ENCODE measurements at regions not wholly inside any gene's neighbourhood (a gene's known extent, or its start where the extent isn't known, plus 50 kb on each side); places are given as distances from the start of the nearest gene placed in this dataset.
"Not testable (repeated sequence)": the region's sequence is repeated elsewhere in the genome, so short reads cannot be mapped to it uniquely, and the experiment has no call there.

GRCh38 chr2:153420394-153420793 is 58.2 kb downstream of the RPRM start:
- DNase-seq (ENCODE audit: insufficient read length, low spot score) (no peak), FAIRE-seq (no peak)
- no peak for TF ChIP-seq POLR2A (IDR thresholded peaks at IDR 0.05; ENCODE audit: low read depth, low read length)

- FAIRE-seq (no peak), DNase-seq (ENCODE audit: insufficient read length, low spot score) (no peak)
- TF ChIP-seq POLR2A (IDR thresholded peaks at IDR 0.05; ENCODE audit: low read depth, low read length) = no peak
These were observed 61.5 kb downstream of the RPRM start for GRCh38 chr2:153417077-153417476.

GRCh38 chr2:153416071-153416470 is 62.5 kb downstream of the RPRM start:
- FAIRE-seq (no peak), DNase-seq (ENCODE audit: insufficient read length, low spot score) (no peak)
- TF ChIP-seq POLR2A (IDR thresholded peaks at IDR 0.05; ENCODE audit: low read depth, low read length) = no peak

GRCh38 chr2:153408710-153409385 is 69.7 kb downstream of the RPRM start:
- FAIRE-seq = no peak
- no peak for DNase-seq (ENCODE audit: insufficient read length, low spot score)
- TF ChIP-seq POLR2A (IDR thresholded peaks at IDR 0.05; ENCODE audit: low read depth, low read length) = no peak

- DNase-seq (ENCODE audit: insufficient read length, low spot score) (no peak), FAIRE-seq (no peak)
- TF ChIP-seq POLR2A (IDR thresholded peaks at IDR 0.05; ENCODE audit: low read depth, low read length) = no peak
These were observed 73.4 kb downstream of the RPRM start for GRCh38 chr2:153405196-153405595.

- DNase-seq (ENCODE audit: insufficient read length, low spot score) (no peak), FAIRE-seq (no peak)
- TF ChIP-seq POLR2A (IDR thresholded peaks at IDR 0.05; ENCODE audit: low read depth, low read length) = no peak
These were observed 73.8 kb downstream of the RPRM start for GRCh38 chr2:153404792-153405191.

GRCh38 chr2:153403940-153404339 is 74.6 kb downstream of the RPRM start:
- DNase-seq (ENCODE audit: insufficient read length, low spot score) (no peak), FAIRE-seq (no peak)
- TF ChIP-seq POLR2A (IDR thresholded peaks at IDR 0.05; ENCODE audit: low read depth, low read length) = no peak

GRCh38 chr2:153403352-153403751 is 75.2 kb downstream of the RPRM start:
- not testable (repeated sequence) for DNase-seq (ENCODE audit: insufficient read length, low spot score); FAIRE-seq

- TF ChIP-seq POLR2A (IDR thresholded peaks at IDR 0.05; ENCODE audit: low read depth, low read length) = no peak
- no peak for FAIRE-seq
- DNase-seq (ENCODE audit: insufficient read length, low spot score) = no peak
These were observed 83.9 kb downstream of the RPRM start for GRCh38 chr2:153394686-153395085.

- no peak for TF ChIP-seq POLR2A (IDR thresholded peaks at IDR 0.05; ENCODE audit: low read depth, low read length)
- FAIRE-seq (no peak), DNase-seq (ENCODE audit: insufficient read length, low spot score) (no peak)
These were observed 84.3 kb downstream of the RPRM start for GRCh38 chr2:153394247-153394646.

- no peak for TF ChIP-seq POLR2A (IDR thresholded peaks at IDR 0.05; ENCODE audit: low read depth, low read length)
- no peak for FAIRE-seq
- DNase-seq (ENCODE audit: insufficient read length, low spot score) = no peak
These were observed 85.0 kb downstream of the RPRM start for GRCh38 chr2:153393518-153393917.

GRCh38 chr2:153391131-153391530 is 87.4 kb downstream of the RPRM start:
- no peak for TF ChIP-seq POLR2A (IDR thresholded peaks at IDR 0.05; ENCODE audit: low read depth, low read length)
- DNase-seq (ENCODE audit: insufficient read length, low spot score) (no peak), FAIRE-seq (no peak)

- DNase-seq (ENCODE audit: insufficient read length, low spot score) = no peak
- no peak for FAIRE-seq
- no peak for TF ChIP-seq POLR2A (IDR thresholded peaks at IDR 0.05; ENCODE audit: low read depth, low read length)
These were observed 90.3 kb downstream of the RPRM start for GRCh38 chr2:153388246-153388645.

- DNase-seq (ENCODE audit: insufficient read length, low spot score) (no peak), FAIRE-seq (no peak)
- TF ChIP-seq POLR2A (IDR thresholded peaks at IDR 0.05; ENCODE audit: low read depth, low read length) = no peak
These were observed 91.4 kb downstream of the RPRM start for GRCh38 chr2:153387203-153387602.

GRCh38 chr2:153386481-153386897 is 92.1 kb downstream of the RPRM start:
- no peak for TF ChIP-seq POLR2A (IDR thresholded peaks at IDR 0.05; ENCODE audit: low read depth, low read length)
- FAIRE-seq (no peak), DNase-seq (ENCODE audit: insufficient read length, low spot score) (no peak)
